SK-N-SH treated with all-trans-retinoic acid at 6 μM for 48 hours (cell line): ENCODE measurements at regions not wholly inside any gene's neighbourhood (a gene's known extent, or its start where the extent isn't known, plus 50 kb on each side); places are given as distances from the start of the nearest gene placed in this dataset.

Source experiments
- ATAC-seq: fragments of 200-7000 bp; cut with Tn5 transposase; 3 replicates; pipeline ENCODE4 v1.9.1; 2020; ENCODE audit warnings: mild to moderate bottlenecking, moderate library complexity
- ARNTL ChIP-seq: fragments of 450-650 bp; formaldehyde crosslinking; IDR thresholded peaks from 2 replicates; pipeline ENCODE4 v1.5.0; 2020; ENCODE audit warnings: low read depth, mild to moderate bottlenecking, moderate library complexity, borderline replicate concordance
- CREB5 ChIP-seq: fragments of 250-450 bp; sonication (Bioruptor Pico); IDR thresholded peaks from 2 replicates; pipeline ENCODE4 v1.5.1; 2020; ENCODE audit warnings: low read depth, mild to moderate bottlenecking, moderate library complexity
- CSDC2 ChIP-seq: fragments of 250-450 bp; sonication (Bioruptor Pico); IDR thresholded peaks from 2 replicates; pipeline ENCODE4 v1.5.0; 2020; ENCODE audit warnings: mild to moderate bottlenecking, moderate library complexity
- CSRNP3 ChIP-seq: fragments of 250-450 bp; sonication (Bioruptor Pico); IDR thresholded peaks from 2 replicates; pipeline ENCODE4 v1.5.1; 2021; ENCODE audit warnings: mild to moderate bottlenecking, moderate library complexity
- ESRRG ChIP-seq: fragments of 250-450 bp; sonication (Bioruptor Pico); IDR thresholded peaks from 2 replicates; pipeline ENCODE4 v1.6.1; 2021; ENCODE audit warnings: mild to moderate bottlenecking
- GLIS3 ChIP-seq: fragments of 250-450 bp; sonication (Bioruptor Pico); IDR thresholded peaks from 2 replicates; pipeline ENCODE4 v1.5.0; 2020; ENCODE audit warnings: mild to moderate bottlenecking, moderate library complexity
- ISL1 ChIP-seq: fragments of 250-450 bp; sonication (Bioruptor Pico); IDR thresholded peaks from 2 replicates; pipeline ENCODE4 v2.1.2; 2022; ENCODE audit warnings: mild to moderate bottlenecking, moderate library complexity
- OSR1 ChIP-seq: fragments of 250-450 bp; sonication (Bioruptor Pico); IDR thresholded peaks from 2 replicates; pipeline ENCODE4 v1.8.0; 2022; ENCODE audit warnings: moderate library complexity, mild to moderate bottlenecking, inconsistent platforms
- PATZ1 ChIP-seq: fragments of 250-450 bp; sonication (Bioruptor Pico); IDR thresholded peaks from 2 replicates; pipeline ENCODE4 v1.8.0; 2020; ENCODE audit warnings: mild to moderate bottlenecking, moderate library complexity, borderline replicate concordance
- POU6F1 ChIP-seq: fragments of 250-450 bp; sonication (Bioruptor Pico); IDR thresholded peaks from 2 replicates; pipeline ENCODE4 v1.8.0; 2021; ENCODE audit warnings: low read depth, mild to moderate bottlenecking, moderate library complexity, borderline replicate concordance
- SNAI2 ChIP-seq: fragments of 250-450 bp; sonication (Bioruptor Pico); IDR thresholded peaks from 2 replicates; pipeline ENCODE4 v1.5.0; 2020; ENCODE audit warnings: mild to moderate bottlenecking, moderate library complexity
- TCF4 ChIP-seq: fragments of 250-450 bp; sonication (Bioruptor Pico); IDR thresholded peaks from 2 replicates; pipeline ENCODE4 v1.8.0; 2021; ENCODE audit warnings: mild to moderate bottlenecking, moderate library complexity, borderline replicate concordance
- TOX ChIP-seq: fragments of 250-450 bp; sonication (Bioruptor Pico); IDR thresholded peaks from 2 replicates; pipeline ENCODE4 v1.8.0; 2021; ENCODE audit warnings: mild to moderate bottlenecking, moderate library complexity, borderline replicate concordance
- TSHZ2 ChIP-seq: fragments of 250-450 bp; sonication (Bioruptor Pico); IDR thresholded peaks from 2 replicates; pipeline ENCODE4 v1.5.0; 2020; ENCODE audit warnings: mild to moderate bottlenecking, moderate library complexity
- ZC3H10 ChIP-seq: fragments of 250-450 bp; sonication (Bioruptor Pico); IDR thresholded peaks from 2 replicates; pipeline ENCODE4 v1.5.1; 2021; ENCODE audit warnings: mild to moderate bottlenecking, moderate library complexity
- ZFP30 ChIP-seq: fragments of 450-650 bp; formaldehyde crosslinking; IDR thresholded peaks from 2 replicates; pipeline ENCODE4 v1.5.0; 2022; ENCODE audit warnings: mild to moderate bottlenecking, moderate library complexity
- ZNF8 ChIP-seq: fragments of 450-650 bp; formaldehyde crosslinking; IDR thresholded peaks from 2 replicates; pipeline ENCODE4 v1.5.0; 2020; ENCODE audit warnings: mild to moderate bottlenecking, moderate library complexity

GRCh38 chr13:75946536-75947284 lies 310.6 kb downstream of the LMO7 start:
- no peak for TF ChIP-seq CSRNP3
- no peak for ATAC-seq

GRCh38 chr13:75945841-75946482 lies 309.8 kb downstream of the LMO7 start:
- TF ChIP-seq CREB5 (CRISPR knock-in tag) (no peak), ZNF8 (CRISPR knock-in tag) (no peak), ESRRG (CRISPR knock-in tag) (no peak), CSRNP3 (no peak), ARNTL (CRISPR knock-in tag) (no peak), GLIS3 (CRISPR knock-in tag) (no peak), CSDC2 (CRISPR knock-in tag) (no peak), POU6F1 (CRISPR knock-in tag) (no peak), OSR1 (CRISPR knock-in tag) (no peak), PATZ1 (CRISPR knock-in tag) (no peak), ZFP30 (no peak), TSHZ2 (CRISPR knock-in tag) (no peak), ISL1 (CRISPR knock-in tag) (no peak), TCF4 (CRISPR knock-in tag) (no peak; the same call in 1 of the 2 replicates), ZC3H10 (CRISPR knock-in tag) (no peak), SNAI2 (CRISPR knock-in tag) (no peak), TOX (CRISPR knock-in tag) (no peak)
- no peak for ATAC-seq
